ENCODE measurements at regions not wholly inside any gene's neighbourhood (a gene's known extent, or its start where the extent isn't known, plus 50 kb on each side); places are given as distances from the start of the nearest gene placed in this dataset.

GRCh38 chr5:5623397-5623796, 200.9 kb downstream of the ICE1 start:
- no peak overlapping the region for H3K27ac Mint-ChIP-seq
- no peak for TF ChIP-seq CTCF (IDR thresholded peaks at IDR 0.05)
- no peaks in the 10 kb centered on the region for H3K36me3 Mint-ChIP-seq (ENCODE audit: low read depth)
- CTCF ChIA-PET = no interaction called here
- intact Hi-C loops (cut with micrococcal nuclease) = no loop called here
- H3K4me3 Mint-ChIP-seq = no peak overlapping the region
- H3K4me1 Mint-ChIP-seq (ENCODE audit: low read depth) = no peaks in the 10 kb centered on the region
- H3K9me3 Mint-ChIP-seq = peaks cover 18% of the 10 kb centered on the region
- no peak for DNase-seq
- peaks cover 9% of the 10 kb centered on the region for H3K27me3 Mint-ChIP-seq
- no peak for ATAC-seq
- POLR2A ChIA-PET = no interaction called here

- Mint-ChIP-seq H3K27ac (no peak overlapping the region), H3K4me3 (no peak overlapping the region), H3K36me3 (ENCODE audit: low read depth) (no peaks in the 10 kb centered on the region), H3K9me3 (peaks cover 18% of the 10 kb centered on the region), H3K27me3 (peaks cover 9% of the 10 kb centered on the region), H3K4me1 (ENCODE audit: low read depth) (no peaks in the 10 kb centered on the region)
- CTCF ChIA-PET = interaction anchor here (0.7 kb wide), 1 partner anchor 10 kb away, joined by 3 read pairs; no protein-coding TSS in a partner anchor
- DNase-seq (no peak), ATAC-seq (no peak)
- no peak for TF ChIP-seq CTCF (IDR thresholded peaks at IDR 0.05)
- POLR2A ChIA-PET = no interaction called here
- intact Hi-C loops (cut with micrococcal nuclease) = no loop called here
Measured at GRCh38 chr5:5622806-5623205, 200.3 kb downstream of the ICE1 start.

- intact Hi-C loops (cut with micrococcal nuclease) = no loop called here
- POLR2A ChIA-PET = no interaction called here
- no peak overlapping the region for H3K27ac Mint-ChIP-seq
- ATAC-seq = no peak
- no peak for TF ChIP-seq CTCF (IDR thresholded peaks at IDR 0.05)
- CTCF ChIA-PET = no interaction called here
- no peaks in the 10 kb centered on the region for H3K36me3 Mint-ChIP-seq (ENCODE audit: low read depth)
- DNase-seq = no peak
- no peak overlapping the region for H3K4me3 Mint-ChIP-seq
- H3K9me3 Mint-ChIP-seq = peaks cover 16% of the 10 kb centered on the region
- no peaks in the 10 kb centered on the region for H3K4me1 Mint-ChIP-seq (ENCODE audit: low read depth)
- H3K27me3 Mint-ChIP-seq = peaks cover 14% of the 10 kb centered on the region
Measured at GRCh38 chr5:5619546-5619945, 197.1 kb downstream of the ICE1 start.

GRCh38 chr5:5617024-5617423, 194.5 kb downstream of the ICE1 start:
- Mint-ChIP-seq H3K4me3 (no peak overlapping the region), H3K27me3 (peaks cover 13% of the 10 kb centered on the region), H3K9me3 (no peaks in the 10 kb centered on the region), H3K36me3 (ENCODE audit: low read depth) (no peaks in the 10 kb centered on the region), H3K27ac (no peak overlapping the region), H3K4me1 (ENCODE audit: low read depth) (no peaks in the 10 kb centered on the region)
- ChIA-PET POLR2A (no interaction called here), CTCF (no interaction called here)
- intact Hi-C loops (cut with micrococcal nuclease) = no loop called here
- ATAC-seq (no peak), DNase-seq (no peak)
- no peak for TF ChIP-seq CTCF (IDR thresholded peaks at IDR 0.05)

- ATAC-seq (no peak), DNase-seq (no peak)
- no peak overlapping the region for H3K4me3 Mint-ChIP-seq
- H3K27ac Mint-ChIP-seq = no peak overlapping the region
- no peaks in the 10 kb centered on the region for H3K4me1 Mint-ChIP-seq (ENCODE audit: low read depth)
- no peak for TF ChIP-seq CTCF (IDR thresholded peaks at IDR 0.05)
- POLR2A ChIA-PET = no interaction called here
- CTCF ChIA-PET = no interaction called here
- no peaks in the 10 kb centered on the region for H3K9me3 Mint-ChIP-seq
- H3K36me3 Mint-ChIP-seq (ENCODE audit: low read depth) = no peaks in the 10 kb centered on the region
- peaks cover 13% of the 10 kb centered on the region for H3K27me3 Mint-ChIP-seq
- intact Hi-C loops (cut with micrococcal nuclease) = no loop called here
Measured at GRCh38 chr5:5616247-5616895, 193.9 kb downstream of the ICE1 start.

All from activated CD8-positive, alpha-beta T cell treated with anti-CD3 and anti-CD28 coated beads for 36 hours (primary cell).